ENCODE measurements at regions not wholly inside any gene's neighbourhood (a gene's known extent, or its start where the extent isn't known, plus 50 kb on each side); places are given as distances from the start of the nearest gene placed in this dataset.
"Not testable (repeated sequence)": the region's sequence is repeated elsewhere in the genome, so short reads cannot be mapped to it uniquely, and the experiment has no call there.

- DNase-seq, result no peak
Measured at GRCh38 chrX:42832764-42833549, 55.0 kb upstream of the PPP1R2C start.

DNA sequence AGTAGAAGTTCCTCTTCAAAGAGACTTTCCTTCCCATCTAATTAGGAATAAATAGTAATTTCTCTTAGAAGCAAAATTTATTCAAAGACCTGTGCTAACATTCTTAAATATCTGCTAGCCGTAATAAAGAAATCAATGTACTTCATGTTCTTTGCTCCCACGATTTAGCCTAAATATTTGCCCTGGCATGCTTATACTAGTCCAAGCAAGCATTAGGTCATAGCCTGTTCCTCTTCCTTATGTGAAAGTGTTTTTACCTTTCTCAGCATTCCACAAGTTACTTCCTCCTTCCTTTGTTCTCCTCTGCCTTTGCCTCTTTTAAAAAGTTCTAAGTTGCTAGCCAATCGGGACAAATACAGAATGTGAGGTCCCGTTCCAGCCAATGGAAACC, 55.6 kb upstream of the PPP1R2C start:
- DNase-seq, result not testable (repeated sequence)

DNA sequence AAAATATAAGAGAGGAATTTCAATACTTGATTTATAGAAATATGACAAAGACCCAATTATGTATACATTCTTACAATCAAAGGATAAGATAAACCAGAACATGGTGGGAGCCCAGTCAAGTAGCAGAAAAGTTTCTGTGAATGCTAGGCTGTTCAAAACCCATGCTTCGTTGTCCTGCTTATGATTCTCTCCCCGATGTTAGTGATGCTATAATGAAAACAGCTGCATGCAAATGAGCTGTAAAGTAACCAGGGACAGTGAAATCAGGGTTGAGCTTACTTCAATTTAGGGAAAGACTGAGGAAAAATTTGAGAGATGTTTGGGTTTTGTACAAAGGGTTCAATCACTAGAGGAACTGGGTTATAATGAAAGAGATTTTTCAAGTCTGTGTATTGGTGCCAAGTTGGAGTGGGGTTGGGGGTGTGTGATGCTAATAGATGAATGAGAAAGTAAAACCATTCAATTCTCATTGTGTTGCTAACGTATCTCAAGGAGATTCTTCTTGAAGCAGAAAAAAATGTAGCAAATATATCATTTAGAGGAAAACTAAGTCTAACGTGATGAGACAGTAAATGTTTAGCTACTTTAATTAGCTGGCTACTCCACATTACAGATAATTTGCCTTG, 59.3 kb upstream of the PPP1R2C start:
- no peak for DNase-seq

DNA sequence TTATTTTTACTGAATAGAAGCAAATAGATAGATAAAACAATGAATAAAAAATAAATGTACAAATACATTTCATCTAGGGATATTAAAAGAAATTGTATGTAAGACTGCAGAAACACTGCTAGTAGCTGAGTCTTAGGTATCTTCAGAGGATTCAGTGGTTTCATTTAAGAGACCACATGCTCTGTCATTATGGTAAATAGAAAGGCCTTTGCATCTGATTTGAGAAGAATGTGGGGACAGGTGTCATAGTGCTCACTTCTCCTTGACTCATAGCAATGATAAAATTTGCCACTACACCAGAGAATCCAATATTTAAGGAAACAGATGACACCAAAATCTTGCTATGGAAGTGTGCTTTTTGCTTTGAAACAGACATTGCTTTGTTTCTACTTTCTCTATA, 59.8 kb upstream of the PPP1R2C start:
- DNase-seq, result no peak

DNA sequence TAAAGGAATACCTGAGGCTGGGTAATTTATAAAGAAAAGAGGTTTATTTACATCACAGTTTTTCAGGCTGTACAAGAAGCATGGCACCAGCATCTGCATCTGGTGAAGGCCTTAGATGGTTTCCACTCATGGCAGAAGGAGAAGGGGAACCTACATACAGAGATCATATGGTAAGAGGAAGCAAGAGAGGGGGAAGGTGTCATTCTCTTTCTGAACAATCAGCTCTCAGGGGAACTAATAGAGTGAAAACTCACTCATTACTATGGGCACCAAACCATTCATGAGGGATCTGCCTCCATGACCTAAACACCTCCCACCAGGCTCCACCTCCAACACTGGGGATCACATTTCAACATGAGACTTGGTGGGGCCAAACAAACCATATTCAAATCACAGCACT, 61.7 kb upstream of the PPP1R2C start:
- DNase-seq, result no peak

DNA sequence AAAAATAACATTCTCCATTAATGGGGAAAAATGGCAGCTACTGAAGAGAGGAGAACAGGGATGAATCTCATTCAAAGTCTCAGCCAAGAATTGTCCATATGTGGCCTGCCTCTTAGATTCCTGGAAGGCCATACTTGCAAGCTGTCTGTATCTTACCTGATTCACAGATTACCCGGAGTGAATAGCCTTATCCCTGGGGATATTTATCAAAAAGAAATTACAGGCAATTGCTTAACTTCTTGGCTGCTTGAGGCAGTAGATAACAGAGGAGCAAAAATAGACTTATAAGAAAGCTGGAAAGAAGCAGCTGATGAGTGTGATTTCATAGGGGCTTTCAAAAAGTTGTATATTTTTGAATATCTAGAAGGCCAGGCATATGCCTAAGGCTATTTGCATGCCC, 68.8 kb upstream of the PPP1R2C start:
- no peak for DNase-seq

DNA sequence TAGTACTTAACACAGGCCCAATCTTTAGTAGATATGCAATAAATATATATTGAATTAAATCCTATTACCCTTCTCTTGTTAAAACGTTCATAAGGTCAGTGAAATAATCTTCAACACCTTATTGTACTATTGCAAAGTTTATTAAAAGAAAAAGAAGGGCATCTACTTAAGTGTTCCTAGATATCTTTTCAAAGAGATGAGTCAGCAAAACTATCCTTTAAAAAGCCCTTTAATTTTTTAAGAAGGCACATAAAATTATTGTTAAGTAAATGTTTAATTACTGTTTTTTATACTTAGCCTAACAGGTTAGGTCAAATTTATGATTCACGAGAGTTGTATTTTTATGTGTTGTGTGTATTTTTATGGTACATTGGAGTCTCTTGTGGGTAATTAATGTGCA, 77.3 kb upstream of the PPP1R2C start:
- DNase-seq, result no peak

- DNase-seq, result no peak
Measured at GRCh38 chrX:42857766-42858165, 79.8 kb upstream of the PPP1R2C start.

DNA sequence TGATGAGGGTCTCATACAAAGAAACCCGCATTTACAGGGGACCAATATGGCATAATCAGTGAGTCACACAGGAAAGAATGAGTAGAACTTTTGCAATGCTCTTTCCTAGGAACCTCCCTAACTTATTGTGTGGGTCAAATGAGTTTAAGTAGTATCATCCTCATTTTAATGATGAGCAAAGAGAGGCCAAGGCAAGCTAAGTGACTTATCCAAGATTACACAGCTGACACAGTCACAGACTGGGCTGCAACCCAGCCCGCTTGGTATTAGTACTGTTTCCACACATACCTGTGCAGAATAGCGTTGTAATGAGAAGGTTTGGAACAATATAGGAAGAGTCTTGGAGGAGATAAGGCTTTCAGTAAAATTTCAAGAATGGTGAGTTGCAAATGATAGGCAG, 91.0 kb upstream of the PPP1R2C start:
- no peak for DNase-seq

DNA sequence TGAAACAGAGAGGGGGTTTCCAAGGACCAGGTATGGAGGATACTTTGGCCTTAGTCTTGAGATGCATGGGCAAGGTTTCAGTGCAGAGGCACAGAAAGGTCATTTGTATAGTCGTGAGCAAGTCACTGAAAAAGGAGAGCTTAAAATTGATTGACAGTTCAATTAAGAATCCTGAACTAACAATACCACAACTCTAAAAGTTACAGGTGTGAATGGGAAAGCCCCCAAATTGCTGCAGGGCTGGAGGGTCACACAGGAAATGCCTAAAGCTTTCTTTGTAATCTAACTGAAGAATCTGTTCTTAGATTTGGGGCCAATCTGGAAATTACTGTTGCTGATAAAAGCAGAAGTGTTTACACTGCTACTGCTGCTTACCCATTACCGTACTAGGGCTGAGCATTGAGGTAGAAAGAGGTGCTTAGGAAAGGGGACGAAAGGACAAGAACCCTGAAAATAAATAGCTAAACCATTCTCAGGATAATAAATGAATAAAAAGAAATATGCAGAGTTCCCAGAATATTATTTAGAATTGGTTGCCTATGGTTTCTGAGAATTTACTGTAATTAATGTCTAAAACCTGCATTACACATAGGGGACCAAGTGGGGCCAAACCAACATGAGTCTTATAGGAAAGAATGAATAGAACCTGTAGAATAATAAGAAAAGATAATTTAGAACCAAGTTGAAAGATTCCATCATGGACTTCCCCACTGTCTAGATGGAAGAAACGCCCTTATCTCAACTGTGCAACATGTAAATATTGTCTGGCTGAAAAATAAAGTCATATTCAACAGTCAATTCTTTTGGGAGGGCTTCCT, 91.9 kb upstream of the PPP1R2C start:
- DNase-seq, result no peak

DNA sequence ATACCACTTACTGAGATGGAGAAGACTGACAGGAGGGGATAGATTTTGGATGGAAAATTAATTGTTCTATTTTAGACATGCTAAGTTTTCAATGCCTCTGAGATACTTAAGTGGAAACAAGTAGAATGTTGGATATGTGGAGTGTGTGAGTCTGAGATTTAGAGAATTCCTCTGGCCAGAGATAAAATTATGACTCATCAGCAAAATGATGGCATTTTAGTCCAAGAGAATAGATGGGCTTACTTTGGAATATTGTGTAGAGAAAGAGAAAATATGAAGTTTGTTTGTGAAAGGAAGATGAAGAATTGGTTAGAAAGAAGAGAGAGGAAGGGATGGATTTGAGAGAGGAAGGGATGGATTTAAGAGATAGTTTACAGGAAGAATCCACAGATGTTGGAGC, 108.6 kb upstream of the PPP1R2C start:
- DNase-seq, result no peak

DNA sequence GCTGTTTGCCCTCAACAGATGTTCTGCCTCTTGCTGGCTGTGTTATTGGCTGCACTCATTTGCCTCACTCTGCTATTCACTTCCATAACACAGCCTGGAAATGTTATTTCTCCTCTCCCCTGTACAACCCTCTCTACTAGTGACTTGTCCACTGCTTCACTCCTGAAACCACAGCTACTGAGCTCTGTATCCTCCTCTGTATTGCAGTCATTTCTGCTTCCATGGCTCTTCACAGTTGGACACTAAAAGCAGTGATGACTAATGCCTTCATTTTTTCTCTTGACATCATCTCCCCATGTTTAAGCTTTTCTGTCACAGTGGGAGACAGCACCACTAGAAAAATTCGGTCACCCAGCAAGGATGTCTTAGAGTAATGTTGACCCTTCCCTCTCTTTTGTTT, 123.0 kb upstream of the PPP1R2C start:
- DNase-seq, result no peak

GRCh38 chrX:42902513-42902912, 124.5 kb upstream of the PPP1R2C start:
- no peak for DNase-seq

- no peak for DNase-seq
Measured at GRCh38 chrX:42920752-42921151, 142.8 kb upstream of the PPP1R2C start.

DNA sequence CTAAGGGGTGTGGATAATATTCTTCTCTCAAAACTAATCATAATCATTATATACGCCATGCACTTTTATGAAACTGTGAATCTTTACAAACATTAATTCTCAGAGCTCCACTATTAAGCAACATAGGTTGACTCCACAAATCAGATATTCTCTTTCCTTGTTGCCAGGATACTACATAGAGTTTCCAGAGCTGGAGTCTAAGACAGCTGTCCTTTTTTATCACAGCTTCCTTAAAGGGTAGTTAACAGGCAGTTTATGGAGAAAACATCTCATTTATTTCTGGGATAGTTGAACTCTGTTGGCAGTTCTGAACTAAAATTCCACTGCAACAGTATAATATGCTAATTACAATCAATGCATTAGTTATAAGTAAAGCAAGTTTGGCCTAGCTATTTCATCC, 152.1 kb upstream of the PPP1R2C start:
- DNase-seq, result no peak

DNA sequence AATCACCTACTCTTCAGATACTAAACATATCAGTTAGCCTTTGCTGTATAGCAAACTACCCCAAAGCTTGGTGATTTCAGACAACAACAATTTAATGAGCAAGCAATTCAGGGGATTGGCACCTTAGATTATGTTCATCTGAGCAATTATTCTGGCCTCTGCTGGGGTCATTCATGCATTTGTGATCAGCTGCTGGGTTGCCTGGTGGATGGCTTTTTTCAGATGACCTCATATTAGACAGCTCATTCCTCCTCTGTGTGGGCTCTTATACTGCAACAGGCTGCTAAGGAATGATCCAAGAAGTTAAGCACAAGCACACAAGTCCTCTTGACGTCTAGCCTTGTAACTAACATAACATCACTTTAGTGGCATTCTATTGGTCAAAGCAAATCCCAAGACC, 153.0 kb upstream of the PPP1R2C start:
- no peak for DNase-seq

DNA sequence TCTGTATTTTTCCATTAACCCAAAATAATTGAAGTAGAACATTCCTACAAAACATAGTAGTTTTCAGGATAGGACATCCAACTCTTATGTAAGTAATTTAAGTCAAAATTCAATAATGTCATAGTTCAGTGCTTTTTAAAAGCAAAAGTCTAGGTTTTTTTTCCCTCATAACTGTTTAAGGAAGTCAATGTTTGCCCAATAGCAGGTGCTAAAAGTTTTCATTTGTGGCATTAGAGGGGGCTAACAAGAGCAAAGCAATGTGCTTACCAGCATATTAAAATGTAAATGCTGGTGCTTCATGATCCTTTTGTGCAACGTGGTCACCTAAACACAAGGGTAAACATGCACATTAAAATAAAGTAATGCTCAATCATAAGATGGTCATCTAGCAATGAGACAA, 155.2 kb upstream of the PPP1R2C start:
- no peak for DNase-seq

DNA sequence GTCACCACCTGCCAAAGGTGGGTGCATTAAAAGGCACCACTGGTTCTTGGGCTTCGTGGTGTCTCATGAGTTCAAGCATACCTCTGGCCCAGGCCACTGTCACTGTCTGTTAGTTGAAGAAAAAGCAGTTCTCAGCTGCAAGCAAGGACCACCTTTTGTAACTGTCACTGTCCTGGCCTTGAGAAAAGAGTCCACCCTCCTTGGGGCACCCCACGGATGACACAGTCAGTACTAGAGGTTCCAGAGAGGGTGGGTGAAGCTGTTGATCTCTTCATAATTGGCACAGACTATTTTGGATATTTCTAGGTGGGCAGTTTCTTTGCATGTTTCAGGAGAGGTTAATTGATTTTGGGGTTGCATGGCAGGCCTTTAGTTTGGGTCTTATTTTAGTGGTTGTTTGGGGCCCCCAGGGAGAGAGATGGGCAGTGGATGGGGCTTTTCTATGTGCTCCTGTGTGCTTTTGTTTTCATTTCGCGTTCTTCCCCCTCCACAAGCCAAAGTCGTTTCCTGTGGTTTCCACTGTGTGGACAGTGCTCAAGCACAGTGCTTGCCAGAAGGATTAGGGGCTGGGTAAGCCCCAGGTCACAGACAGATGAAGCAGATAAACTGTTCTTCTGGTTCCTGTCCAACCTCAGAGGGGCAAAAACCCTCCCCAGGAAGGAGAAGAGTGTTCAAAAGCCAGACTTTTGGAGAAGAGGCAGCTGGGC, 156.2 kb upstream of the PPP1R2C start:
- DNase-seq, result no peak

DNA sequence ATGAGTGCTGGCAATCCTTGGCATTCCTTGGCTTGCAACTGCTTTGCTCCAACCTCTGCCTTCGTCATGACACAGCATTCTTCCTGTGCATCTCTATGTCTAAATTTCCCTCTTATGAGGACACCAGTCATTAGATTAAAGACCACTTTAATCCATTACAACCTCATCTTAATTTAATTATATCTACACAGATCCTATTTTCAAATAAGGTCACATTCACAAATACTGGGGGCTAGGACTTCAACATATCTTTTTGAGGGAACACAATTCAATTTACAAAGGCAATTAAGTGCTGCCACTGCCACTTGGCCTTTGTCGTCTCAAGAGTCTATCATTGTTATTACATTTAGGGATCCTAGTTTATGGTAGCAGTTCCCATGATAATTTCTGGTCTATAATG, 163.7 kb upstream of the PPP1R2C start:
- DNase-seq, result no peak

DNA sequence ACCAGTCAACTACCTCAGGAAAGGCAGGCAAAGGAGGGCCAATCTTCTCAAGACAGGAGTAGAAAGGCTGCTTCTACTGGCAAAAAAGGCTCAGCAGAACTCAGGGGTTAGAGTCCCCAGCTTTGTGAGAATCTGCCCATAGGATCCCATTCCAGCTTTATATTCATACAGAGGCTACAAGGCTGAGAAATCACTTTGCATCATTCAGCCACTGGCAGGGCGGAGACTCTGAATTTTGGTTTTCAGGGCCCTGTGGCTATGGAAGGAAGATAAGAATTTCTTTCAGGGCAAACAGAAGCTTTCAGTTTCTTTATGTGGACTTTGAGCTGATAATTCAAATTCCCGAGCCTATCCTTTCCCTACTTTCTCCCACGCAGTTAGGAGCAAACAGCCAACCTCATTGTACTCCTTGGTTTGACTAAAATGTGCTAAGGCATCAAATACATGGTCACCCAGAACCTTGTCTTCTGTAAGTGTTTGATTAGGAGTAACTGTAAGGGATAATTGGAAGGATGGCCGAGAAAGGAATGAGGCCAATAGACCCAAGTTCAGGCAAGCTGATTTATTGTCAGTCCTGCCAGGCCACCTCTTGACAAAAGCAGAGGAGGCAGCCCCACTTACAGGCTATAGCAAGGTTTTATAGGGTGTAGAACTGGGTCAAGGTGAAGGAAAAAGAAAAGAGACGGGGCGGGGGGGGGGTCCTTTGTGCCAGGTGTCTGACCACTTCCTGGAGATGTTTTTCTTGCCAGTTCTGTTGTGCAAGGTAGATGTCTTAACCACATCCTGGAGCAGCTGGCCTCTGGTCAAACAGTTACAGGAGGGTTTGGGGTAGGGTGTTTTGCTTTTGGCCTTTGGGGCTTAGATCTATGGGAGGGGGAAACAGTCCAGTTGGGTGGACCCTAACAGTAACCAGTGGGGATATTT, 165.3 kb upstream of the PPP1R2C start:
- DNase-seq, result no peak

DNA sequence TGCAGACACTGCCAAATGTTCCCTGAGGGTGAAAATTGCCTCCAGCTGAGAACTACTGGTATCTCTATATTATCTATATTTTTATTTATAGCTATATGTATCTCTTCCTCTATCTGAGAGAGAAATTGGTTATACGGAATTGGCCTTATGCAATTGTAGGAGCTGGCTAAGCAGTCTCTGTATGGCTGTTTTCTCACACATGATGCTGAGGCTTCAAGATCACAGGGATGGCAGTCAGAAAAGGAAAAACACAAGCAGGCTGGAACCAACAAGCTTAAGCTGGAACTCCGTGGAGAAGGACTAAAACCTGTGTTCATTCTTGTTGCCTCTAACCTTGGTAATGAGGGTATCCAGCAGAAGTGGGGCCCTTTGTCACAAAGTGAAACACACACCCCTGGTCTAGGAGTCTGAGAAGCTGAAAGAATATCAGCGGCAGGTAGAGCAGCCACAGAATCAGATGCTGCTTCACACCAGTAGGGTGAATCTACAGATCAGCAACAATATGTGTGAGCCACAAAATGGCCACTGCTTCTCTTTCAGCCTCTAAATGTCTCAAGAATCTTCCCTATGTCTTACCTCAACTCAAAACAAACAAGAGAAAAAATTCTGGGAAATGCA, 166.5 kb upstream of the PPP1R2C start:
- DNase-seq, result no peak

All from NCI-H1092 (cell line).